GM21526 (cell line): ENCODE measurements at regions not wholly inside any gene's neighbourhood (a gene's known extent, or its start where the extent isn't known, plus 50 kb on each side); places are given as distances from the start of the nearest gene placed in this dataset.

Experiments
- ATAC-seq: cut with Tn5 transposase; IDR thresholded peaks from one replicate; pipeline ENCODE4 v1.9.1; 2021; ENCODE audit warnings: moderate library complexity; ENCODE audit not compliant: unreplicated experiment, low FRiP score

GRCh38 chr4:111535792-111536191 lies 609.5 kb upstream of the FAM241A start:
- no peak for ATAC-seq

GRCh38 chr4:111537165-111537564 lies 608.1 kb upstream of the FAM241A start:
- no peak for ATAC-seq

- ATAC-seq = no peak
These were observed 607.4 kb upstream of the FAM241A start for GRCh38 chr4:111537871-111538270.

- ATAC-seq = no peak
These were observed 604.6 kb upstream of the FAM241A start for GRCh38 chr4:111540671-111541070.

GRCh38 chr4:111542056-111542455 lies 603.2 kb upstream of the FAM241A start:
- ATAC-seq = no peak

- no peak for ATAC-seq
These were observed 598.4 kb upstream of the FAM241A start for GRCh38 chr4:111546881-111547280.

GRCh38 chr4:111556141-111556781 lies 589.0 kb upstream of the FAM241A start:
- no peak for ATAC-seq

- no peak for ATAC-seq
These were observed 588.4 kb upstream of the FAM241A start for GRCh38 chr4:111556851-111557250.

- no peak for ATAC-seq
These were observed 582.4 kb upstream of the FAM241A start for GRCh38 chr4:111562826-111563225.

- ATAC-seq = no peak
These were observed 572.8 kb upstream of the FAM241A start for GRCh38 chr4:111572470-111572869.

- no peak for ATAC-seq
These were observed 571.9 kb upstream of the FAM241A start for GRCh38 chr4:111573386-111573785.

- no peak for ATAC-seq
These were observed 565.5 kb upstream of the FAM241A start for GRCh38 chr4:111579767-111580166.

GRCh38 chr4:111595456-111595855 lies 549.8 kb upstream of the FAM241A start:
- no peak for ATAC-seq

- no peak for ATAC-seq
These were observed 548.8 kb upstream of the FAM241A start for GRCh38 chr4:111596491-111596890.

- ATAC-seq = no peak
These were observed 543.6 kb upstream of the FAM241A start for GRCh38 chr4:111601671-111602070.

GRCh38 chr4:111602848-111603247 lies 542.4 kb upstream of the FAM241A start:
- ATAC-seq = no peak

- ATAC-seq = no peak
These were observed 540.1 kb upstream of the FAM241A start for GRCh38 chr4:111605111-111605510.

- ATAC-seq = no peak
These were observed 534.6 kb upstream of the FAM241A start for GRCh38 chr4:111610681-111611080.

GRCh38 chr4:111618908-111619307 lies 526.3 kb upstream of the FAM241A start:
- ATAC-seq = no peak

- no peak for ATAC-seq
These were observed 516.8 kb upstream of the FAM241A start for GRCh38 chr4:111628437-111628836.

GRCh38 chr4:111630705-111631104 lies 514.5 kb upstream of the FAM241A start:
- no peak for ATAC-seq

- ATAC-seq = no peak
These were observed 513.8 kb upstream of the FAM241A start for GRCh38 chr4:111631215-111631999.
